ENCODE measurements at regions not wholly inside any gene's neighbourhood (a gene's known extent, or its start where the extent isn't known, plus 50 kb on each side); places are given as distances from the start of the nearest gene placed in this dataset.

GRCh38 chr4:30450474-30450873, 269.7 kb upstream of the PCDH7 start:
- no peak for DNase-seq (ENCODE audit: low read depth)
- no peak overlapping the region for H3K4me3 ChIP-seq (ENCODE audit: low read depth, low read length)
- TF ChIP-seq CTCF (IDR thresholded peaks at IDR 0.05; ENCODE audit: low read depth, low read length): no peak

- TF ChIP-seq CTCF (IDR thresholded peaks at IDR 0.05; ENCODE audit: low read depth, low read length): no peak
- no peak for TF ChIP-seq MYC (IDR thresholded peaks at IDR 0.05; ENCODE audit: low read depth, low read length)
- TF ChIP-seq MAX (IDR thresholded peaks at IDR 0.05; ENCODE audit: low read depth, low read length): no peak
- no peak for TF ChIP-seq POLR2A (IDR thresholded peaks at IDR 0.05; ENCODE audit: extremely low read depth, insufficient read length)
- H3K4me3 ChIP-seq (ENCODE audit: low read depth, low read length): no peak overlapping the region
- no peak for DNase-seq (ENCODE audit: low read depth)
Measured at GRCh38 chr4:30454504-30454903, 265.7 kb upstream of the PCDH7 start.

- no peak overlapping the region for H3K4me3 ChIP-seq (ENCODE audit: low read depth, low read length)
- TF ChIP-seq POLR2A (IDR thresholded peaks at IDR 0.05; ENCODE audit: extremely low read depth, insufficient read length) (no peak), CTCF (IDR thresholded peaks at IDR 0.05; ENCODE audit: low read depth, low read length) (no peak), MYC (IDR thresholded peaks at IDR 0.05; ENCODE audit: low read depth, low read length) (no peak), MAX (IDR thresholded peaks at IDR 0.05; ENCODE audit: low read depth, low read length) (no peak)
- no peak for DNase-seq (ENCODE audit: low read depth)
Measured at GRCh38 chr4:30456716-30457115, 263.5 kb upstream of the PCDH7 start.

- TF ChIP-seq MAX (IDR thresholded peaks at IDR 0.05; ENCODE audit: low read depth, low read length): no peak
- DNase-seq (ENCODE audit: low read depth): no peak
- no peak overlapping the region for H3K4me3 ChIP-seq (ENCODE audit: low read depth, low read length)
Measured at GRCh38 chr4:30460818-30461217, 259.4 kb upstream of the PCDH7 start.

- DNase-seq (ENCODE audit: low read depth): no peak
- TF ChIP-seq MYC (IDR thresholded peaks at IDR 0.05; ENCODE audit: low read depth, low read length): no peak
- no peak for TF ChIP-seq CTCF (IDR thresholded peaks at IDR 0.05; ENCODE audit: low read depth, low read length)
- TF ChIP-seq POLR2A (IDR thresholded peaks at IDR 0.05; ENCODE audit: extremely low read depth, insufficient read length): no peak
- no peak for TF ChIP-seq MAX (IDR thresholded peaks at IDR 0.05; ENCODE audit: low read depth, low read length)
- H3K4me3 ChIP-seq (ENCODE audit: low read depth, low read length): no peak overlapping the region
Measured at GRCh38 chr4:30461218-30461617, 259.0 kb upstream of the PCDH7 start.

- TF ChIP-seq MAX (IDR thresholded peaks at IDR 0.05; ENCODE audit: low read depth, low read length): no peak
- no peak for TF ChIP-seq MYC (IDR thresholded peaks at IDR 0.05; ENCODE audit: low read depth, low read length)
- no peak for TF ChIP-seq POLR2A (IDR thresholded peaks at IDR 0.05; ENCODE audit: extremely low read depth, insufficient read length)
- no peak for TF ChIP-seq CTCF (IDR thresholded peaks at IDR 0.05; ENCODE audit: low read depth, low read length)
- no peak for DNase-seq (ENCODE audit: low read depth)
Measured at GRCh38 chr4:30462445-30463090, 257.6 kb upstream of the PCDH7 start.

More at GRCh38 chr4:30462445-30463090, 257.6 kb upstream of the PCDH7 start:
- H3K4me3 ChIP-seq (ENCODE audit: low read depth, low read length): no peak overlapping the region
